Medulla oblongata (tissue), 1 donor: ENCODE measurements at regions not wholly inside any gene's neighbourhood (a gene's known extent, or its start where the extent isn't known, plus 50 kb on each side); places are given as distances from the start of the nearest gene placed in this dataset.

Experiments
- DNase-seq: peaks from one replicate; pipeline ENCODE4 v3.0.0-alpha.2; 2015; ENCODE audit errors: extremely low spot score

- DNase-seq: no peak
Measured at GRCh38 chr10:131631619-131632018, 269.2 kb upstream of the PPP2R2D start.

GRCh38 chr10:131635564-131636015 lies 265.2 kb upstream of the PPP2R2D start:
- no peak for DNase-seq

GRCh38 chr10:131636116-131636515 lies 264.7 kb upstream of the PPP2R2D start:
- no peak for DNase-seq

GRCh38 chr10:131636841-131637724 lies 263.7 kb upstream of the PPP2R2D start:
- no peak for DNase-seq

- no peak for DNase-seq
Measured at GRCh38 chr10:131638049-131638879, 262.5 kb upstream of the PPP2R2D start.

GRCh38 chr10:131638880-131639278 lies 261.9 kb upstream of the PPP2R2D start:
- no peak for DNase-seq

- DNase-seq: no peak
Measured at GRCh38 chr10:131640045-131640644, 260.7 kb upstream of the PPP2R2D start.

- no peak for DNase-seq
Measured at GRCh38 chr10:131641231-131641630, 259.6 kb upstream of the PPP2R2D start.

GRCh38 chr10:131641898-131642297 lies 258.9 kb upstream of the PPP2R2D start:
- DNase-seq: no peak

- no peak for DNase-seq
Measured at GRCh38 chr10:131642966-131643365, 257.8 kb upstream of the PPP2R2D start.

- no peak for DNase-seq
Measured at GRCh38 chr10:131644289-131644688, 256.5 kb upstream of the PPP2R2D start.

- DNase-seq: no peak
Measured at GRCh38 chr10:131644864-131645658, 255.7 kb upstream of the PPP2R2D start.

- no peak for DNase-seq
Measured at GRCh38 chr10:131645756-131646155, 255.1 kb upstream of the PPP2R2D start.

- DNase-seq: no peak
Measured at GRCh38 chr10:131646551-131647525, 254.0 kb upstream of the PPP2R2D start.

GRCh38 chr10:131647789-131648188 lies 253.0 kb upstream of the PPP2R2D start:
- no peak for DNase-seq

- DNase-seq: no peak
Measured at GRCh38 chr10:131648386-131649020, 252.3 kb upstream of the PPP2R2D start.

GRCh38 chr10:131649617-131650016 lies 251.2 kb upstream of the PPP2R2D start:
- no peak for DNase-seq

GRCh38 chr10:131650169-131650705 lies 250.6 kb upstream of the PPP2R2D start:
- no peak for DNase-seq
